HG03571 (cell line): ENCODE measurements at regions not wholly inside any gene's neighbourhood (a gene's known extent, or its start where the extent isn't known, plus 50 kb on each side); places are given as distances from the start of the nearest gene placed in this dataset.

Experiments
- ATAC-seq: cut with Tn5 transposase; IDR thresholded peaks from one replicate; pipeline ENCODE4 v1.9.1; 2021; ENCODE audit not compliant: unreplicated experiment

DNA sequence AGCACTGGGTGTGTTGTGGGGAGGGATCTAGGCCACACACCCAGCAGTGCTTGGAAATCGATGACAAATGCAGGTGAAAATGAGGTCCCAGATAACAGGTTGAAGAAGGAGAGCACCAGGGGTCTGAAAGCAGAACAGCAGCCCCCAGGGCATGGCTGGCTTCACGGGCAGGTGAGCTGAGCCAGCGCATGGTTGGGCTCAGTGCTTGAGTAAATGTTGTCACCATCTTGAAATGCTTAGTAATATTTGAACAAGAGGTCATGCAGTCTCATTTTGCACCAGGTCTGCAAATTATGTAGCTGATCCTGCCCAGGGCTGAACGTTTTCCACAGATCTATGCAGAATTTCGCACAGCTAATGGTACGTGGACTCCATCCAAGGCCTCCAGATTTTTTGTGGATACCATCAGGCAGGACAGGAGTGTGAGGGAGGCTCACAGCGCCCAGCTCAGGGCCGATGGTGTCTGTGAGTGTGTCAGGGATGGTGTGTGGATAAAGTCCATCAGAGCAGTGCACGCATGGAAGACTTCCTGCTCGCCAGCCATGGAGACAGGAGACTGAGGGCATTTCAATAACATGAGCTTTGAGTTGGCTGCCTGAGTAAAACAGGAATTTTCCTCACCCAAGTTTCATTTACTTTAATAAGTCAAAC lies 53.1 kb upstream of the SNX9 start:
- ATAC-seq, result no peak

- no peak for ATAC-seq
These were observed 52.1 kb upstream of the SNX9 start for GRCh38 chr6:157770946-157771345.

- no peak for ATAC-seq
These were observed 50.2 kb upstream of the SNX9 start for GRCh38 chr6:157772820-157773219.
